IMR-90 (cell line): ENCODE measurements at regions not wholly inside any gene's neighbourhood (a gene's known extent, or its start where the extent isn't known, plus 50 kb on each side); places are given as distances from the start of the nearest gene placed in this dataset.

Source experiments
- ATAC-seq: fragments of 200-7000 bp; cut with Tn5 transposase; 2 replicates; pipeline ENCODE4 v1.9.1; 2020; ENCODE audit warnings: low read depth, mild to moderate bottlenecking, moderate library complexity
- BruUV-seq: library from RNA; stranded (reverse); fragments of 400-500 nt; replicated peaks from 2 replicates; lab custom pipeline; 2021; lab: Mats Ljungman, UMichigan
- CTCF ChIA-PET: fragments of 300-600 bp; formaldehyde crosslinking; extraction: SDS; loops from one replicate; lab custom pipeline; 2021; ENCODE audit warnings: antibody characterized with exemption; lab: Yijun Ruan, JAX
- POLR2A ChIA-PET: fragments of 300-600 bp; sonication (Branson Sonifier 250); formaldehyde crosslinking; loops from one replicate; lab custom pipeline; 2022; ENCODE audit warnings: antibody characterized with exemption; ENCODE audit not compliant: unreplicated experiment; lab: Charles Lee
- DNase-seq: peaks from one replicate; pipeline ENCODE4 v3.0.0; 2013
- H2AFZ ChIP-seq: replicated peaks from 2 replicates; pipeline ENCODE3; 2013; ENCODE audit warnings: low read length, mild to moderate bottlenecking; ENCODE audit not compliant: poor library complexity
- H2AK5ac ChIP-seq: 2 replicates; pipeline ENCODE4 v1.6.1; 2013; ENCODE audit warnings: low read depth, low read length, inconsistent platforms
- H2AK9ac ChIP-seq: replicated peaks from 2 replicates; pipeline ENCODE3; 2013; ENCODE audit warnings: mild to moderate bottlenecking, low read depth, low read length, moderate library complexity; ENCODE audit not compliant: poor library complexity
- H2BK120ac ChIP-seq: 2 replicates; pipeline ENCODE4 v1.6.1; 2013; ENCODE audit warnings: low read depth, low read length, inconsistent platforms
- H2BK15ac ChIP-seq: 3 replicates; pipeline ENCODE4 v1.6.1; 2013; ENCODE audit warnings: low read depth, low read length, inconsistent platforms
- H2BK20ac ChIP-seq: 2 replicates; pipeline ENCODE4 v1.6.1; 2013; ENCODE audit warnings: low read depth, mild to moderate bottlenecking, inconsistent platforms, low read length, moderate library complexity
- H2BK5ac ChIP-seq: 2 replicates; pipeline ENCODE4 v1.6.1; 2013; ENCODE audit warnings: mild to moderate bottlenecking, low read depth, low read length, inconsistent platforms; ENCODE audit not compliant: poor library complexity, severe bottlenecking
- H3K14ac ChIP-seq: replicated peaks from 2 replicates; pipeline ENCODE4 v1.6.1; 2013; ENCODE audit warnings: low read depth, low read length, inconsistent platforms
- H3K18ac ChIP-seq: 2 replicates; pipeline ENCODE4 v1.6.1; 2013; ENCODE audit warnings: low read depth, low read length, control low read depth
- H3K23ac ChIP-seq: 2 replicates; pipeline ENCODE4 v1.6.1; 2013; ENCODE audit warnings: low read depth, low read length, inconsistent platforms
- H3K27ac ChIP-seq: 2 replicates; pipeline ENCODE4 v1.5.1; 2013; ENCODE audit warnings: mild to moderate bottlenecking, control low read depth, low read length; ENCODE audit not compliant: insufficient read depth
- H3K27me3 ChIP-seq: 2 replicates; pipeline ENCODE4 v1.6.1; 2013; ENCODE audit warnings: low read length; ENCODE audit not compliant: control insufficient read depth, insufficient read depth
- H3K36me3 ChIP-seq: 2 replicates; pipeline ENCODE4 v1.6.1; 2013; ENCODE audit warnings: low read length, mixed read lengths; ENCODE audit not compliant: control insufficient read depth, insufficient read depth
- H3K4ac ChIP-seq: 2 replicates; pipeline ENCODE4 v1.6.1; 2013; ENCODE audit warnings: low read depth, low read length, inconsistent platforms
- H3K4me1 ChIP-seq: 2 replicates; pipeline ENCODE4 v1.6.1; 2013; ENCODE audit warnings: low read length, mixed read lengths; ENCODE audit not compliant: control insufficient read depth, insufficient read depth
- H3K4me2 ChIP-seq: 2 replicates; pipeline ENCODE4 v1.6.1; 2013; ENCODE audit warnings: low read depth, mild to moderate bottlenecking, control low read depth, low read length, moderate library complexity
- H3K4me3 ChIP-seq: 2 replicates; pipeline ENCODE4 v1.5.1; 2013; ENCODE audit warnings: low read depth, mild to moderate bottlenecking, control low read depth, low read length, moderate library complexity; ENCODE audit not compliant: insufficient read depth
- H3K56ac ChIP-seq: 2 replicates; pipeline ENCODE4 v1.6.1; 2013; ENCODE audit warnings: low read length, inconsistent platforms; ENCODE audit not compliant: insufficient read depth; ENCODE audit errors: extremely low read depth
- H3K79me1 ChIP-seq, 2 experiments: 2 replicates each; pipeline ENCODE4 v1.6.1; 2013; ENCODE audit warnings: low read length in 2 of 2, inconsistent platforms in 1 of 2, low read depth in 1 of 2
- H3K9ac ChIP-seq: 2 replicates; pipeline ENCODE4 v1.6.1; 2013; ENCODE audit warnings: low read depth, low read length, control low read depth
- H3K9me1 ChIP-seq: 2 replicates; pipeline ENCODE4 v1.6.1; 2013; ENCODE audit warnings: low read length, inconsistent platforms; ENCODE audit not compliant: insufficient read depth
- H3K9me3 ChIP-seq: 2 replicates; pipeline ENCODE4 v1.6.1; 2013; ENCODE audit warnings: low read length; ENCODE audit not compliant: control insufficient read depth, insufficient read depth
- H4K20me1 ChIP-seq: 2 replicates; pipeline ENCODE4 v1.6.1; 2013; ENCODE audit warnings: low read length, inconsistent platforms; ENCODE audit not compliant: insufficient read depth
- H4K5ac ChIP-seq: 2 replicates; pipeline ENCODE4 v1.6.1; 2013; ENCODE audit warnings: mild to moderate bottlenecking, low read depth, low read length, control low read depth
- H4K8ac ChIP-seq, 2 experiments: 2 replicates each; pipeline ENCODE4 v1.6.1; 2013; ENCODE audit warnings: low read depth in 2 of 2, low read length in 2 of 2, control low read depth in 1 of 2, inconsistent platforms in 1 of 2
- H4K91ac ChIP-seq: 2 replicates; pipeline ENCODE4 v1.6.1; 2013; ENCODE audit warnings: low read depth, low read length, inconsistent platforms; ENCODE audit not compliant: insufficient read depth
- BHLHE40 ChIP-seq: fragments of 150-350 bp; IDR thresholded peaks from 2 replicates; pipeline ENCODE4 v1.6.1; 2016; ENCODE audit warnings: mild to moderate bottlenecking, low read depth, low read length
- CEBPB ChIP-seq: IDR thresholded peaks from 2 replicates; pipeline ENCODE4 v1.6.1; 2012; ENCODE audit warnings: low read depth, low read length, improper control_type of control experiment
- CHD1 ChIP-seq: IDR thresholded peaks from 2 replicates; pipeline ENCODE4 v1.6.1; 2012; ENCODE audit warnings: low read depth, low read length, improper control_type of control experiment
- CTCF ChIP-seq: conservative IDR thresholded peaks from 2 replicates; pipeline ENCODE4 v1.5.1; 2012; ENCODE audit warnings: mild to moderate bottlenecking, low read depth, low read length, improper control_type of control experiment
- ELK1 ChIP-seq: fragments of 150-350 bp; IDR thresholded peaks from 2 replicates; pipeline ENCODE4 v1.6.1; 2016; ENCODE audit warnings: low read depth, mild to moderate bottlenecking, low read length, moderate library complexity, borderline replicate concordance
- MAFK ChIP-seq: IDR thresholded peaks from 2 replicates; pipeline ENCODE4 v1.6.1; 2012; ENCODE audit warnings: low read depth, low read length, improper control_type of control experiment
- MAZ ChIP-seq: IDR thresholded peaks from 2 replicates; pipeline ENCODE4 v1.6.1; 2012; ENCODE audit warnings: low read depth, mild to moderate bottlenecking, low read length, improper control_type of control experiment, moderate library complexity, borderline replicate concordance
- MXI1 ChIP-seq: IDR thresholded peaks from 2 replicates; pipeline ENCODE4 v1.6.1; 2012; ENCODE audit warnings: low read depth, mild to moderate bottlenecking, low read length, moderate library complexity, borderline replicate concordance
- NFE2L2 ChIP-seq: fragments of 150-350 bp; IDR thresholded peaks from 2 replicates; pipeline ENCODE4 v1.6.1; 2016; ENCODE audit warnings: low read depth, mild to moderate bottlenecking, low read length
- RAD21 ChIP-seq: IDR thresholded peaks from 2 replicates; pipeline ENCODE4 v1.6.1; 2012; ENCODE audit warnings: low read length, improper control_type of control experiment
- RCOR1 ChIP-seq: IDR thresholded peaks from 2 replicates; pipeline ENCODE4 v1.6.1; 2012; ENCODE audit warnings: mild to moderate bottlenecking, low read length, improper control_type of control experiment; ENCODE audit not compliant: insufficient replicate concordance
- RFX5 ChIP-seq: IDR thresholded peaks from 2 replicates; pipeline ENCODE4 v1.8.0; 2012; ENCODE audit warnings: low read depth, mild to moderate bottlenecking, low read length, moderate library complexity
- SMC3 ChIP-seq: fragments of 150-350 bp; IDR thresholded peaks from 2 replicates; pipeline ENCODE4 v1.6.1; 2016; ENCODE audit warnings: low read depth, mild to moderate bottlenecking, antibody characterized with exemption, low read length, moderate library complexity
- USF2 ChIP-seq: fragments of 150-350 bp; IDR thresholded peaks from 2 replicates; pipeline ENCODE4 v1.6.1; 2017; ENCODE audit warnings: mild to moderate bottlenecking, antibody characterized with exemption, low read length, low read depth
- dilution Hi-C: fragments of 300-500 bp; cut with HindIII; formaldehyde crosslinking; loops from one replicate; pipeline ENCODE4 v1.14.3; 2018; ENCODE audit warnings: low sequenced_read_pairs; ENCODE audit not compliant: unreplicated experiment
- in situ Hi-C: fragments of 300-500 bp; cut with MboI; formaldehyde crosslinking; loops from 3 replicates; pipeline ENCODE4 v1.14.3; 2019; ENCODE audit warnings: low sequenced_read_pairs, inconsistent platforms, mixed read lengths
- intact Hi-C: fragments of 100-400 bp; cut with micrococcal nuclease; formaldehyde crosslinking; loops from 2 replicates; pipeline ENCODE4 v1.10.0; 2022

- Histone ChIP-seq H3K9me1 (no peaks in the 10 kb centered on the region), H2BK5ac (no peak overlapping the region), H3K9me3 (peaks cover 16% of the 10 kb centered on the region), H2AFZ (no peak overlapping the region), H3K4me3 (no peak overlapping the region), H2AK5ac (no peak overlapping the region), H3K27me3 (no peaks in the 10 kb centered on the region), H4K20me1 (no peaks in the 10 kb centered on the region), H2BK120ac (no peak overlapping the region), H3K36me3 (no peaks in the 10 kb centered on the region), H3K14ac (no peak overlapping the region), H2BK15ac (no peak overlapping the region), H4K8ac (no peak overlapping the region), H3K4me2 (no peak overlapping the region), H3K4me1 (no peaks in the 10 kb centered on the region), H2AK9ac (no peak overlapping the region), H4K91ac (no peak overlapping the region), H2BK20ac (no peak overlapping the region), H4K5ac (no peak overlapping the region), H3K9ac (no peak overlapping the region), H3K4ac (no peak overlapping the region), H3K18ac (no peak overlapping the region), H3K27ac (no peak overlapping the region), H3K23ac (no peak overlapping the region), H3K56ac (no peak overlapping the region), H3K79me1 (no peaks in the 10 kb centered on the region)
- ATAC-seq (no peak), DNase-seq (no peak)
- CTCF ChIA-PET, result no interaction called here
- BruUV-seq, result no TSS peak
- intact Hi-C loops (no loop called here), dilution Hi-C loops (no loop called here), in situ Hi-C loops (no loop called here)
- POLR2A ChIA-PET, result no interaction called here
- TF ChIP-seq SMC3 (no peak), MAZ (no peak), CTCF (no peak), CHD1 (no peak), MAFK (no peak), ELK1 (no peak), MXI1 (no peak), CEBPB (no peak), NFE2L2 (no peak), RCOR1 (no peak), BHLHE40 (no peak), RFX5 (no peak), RAD21 (no peak), USF2 (no peak)
Observed at GRCh38 chr2:13353083-13353482, 636.3 kb downstream of the TRIB2 start.
